Mucosa of descending colon (tissue), 3 donors: ENCODE measurements at regions not wholly inside any gene's neighbourhood (a gene's known extent, or its start where the extent isn't known, plus 50 kb on each side); places are given as distances from the start of the nearest gene placed in this dataset.

Experiments used
- ATAC-seq: fragments of 200-7000 bp; cut with Tn5 transposase; one replicate; pipeline ENCODE4 v1.9.1; 2020; ENCODE audit warnings: mild to moderate bottlenecking, moderate library complexity
- DNase-seq, 3 donors: peaks; one replicate each; pipeline ENCODE4 v3.0.0-alpha.2; 2020
- H3K36me3 ChIP-seq: fragments of 200-600 bp; one replicate; pipeline ENCODE4 v1.8.0; 2021; ENCODE audit warnings: low read depth, mild to moderate bottlenecking
- H3K4me1 ChIP-seq: fragments of 200-600 bp; one replicate; pipeline ENCODE4 v1.8.0; 2021; ENCODE audit warnings: low read depth, mild to moderate bottlenecking
- H3K4me3 ChIP-seq: fragments of 200-600 bp; one replicate; pipeline ENCODE4 v1.8.0; 2021; ENCODE audit warnings: mild to moderate bottlenecking
- H3K9me3 ChIP-seq: fragments of 200-600 bp; one replicate; pipeline ENCODE4 v1.8.0; 2021; ENCODE audit warnings: mild to moderate bottlenecking
- intact Hi-C, 2 donors: fragments of 100-400 bp; cut with DNase I in 1 of 2; cut with micrococcal nuclease in 1 of 2; formaldehyde crosslinking; loops; one replicate each; pipeline versions ENCODE4 v1.11.0 to v1.11.1; 2022; cut with DNase I, micrococcal nuclease
- TF ChIP-seq, protein P1 (sequence below): fragments of 200-600 bp; IDR thresholded peaks from one replicate; pipeline ENCODE4 v1.8.0; 2022; ENCODE audit warnings: antibody characterized with exemption, mild to moderate bottlenecking
- donor health status: DM: no; HTN: no; CAD: no; lungs with moderate emphysema.
- donor health status: DM: no; HTN: no; CAD: no.
- donor health status: DM: no; HTN: yes; CAD: no.

DNA sequence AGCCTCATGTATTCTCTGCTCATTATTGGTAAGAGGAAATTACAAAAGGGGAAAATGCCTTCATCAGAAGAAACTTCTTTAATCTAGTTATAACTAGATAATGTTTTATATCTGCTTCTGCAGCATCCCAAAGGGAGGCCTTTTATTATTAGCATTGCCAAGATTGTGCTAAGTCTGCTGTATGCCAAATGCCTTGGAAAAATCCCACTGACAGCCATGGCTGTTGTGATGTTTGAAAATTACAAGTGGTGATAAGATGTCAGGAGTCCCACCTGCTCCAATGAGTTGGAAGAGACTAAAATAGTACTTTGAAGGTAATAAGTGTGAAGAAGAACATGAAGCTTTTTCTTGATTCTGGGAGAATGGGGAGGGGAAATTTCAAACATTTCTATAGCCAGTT is 345.0 kb downstream of the GABRB2 start:
- no peak for DNase-seq
- ATAC-seq, result no peak
- no peaks in the 10 kb centered on the region for H3K36me3 ChIP-seq
- intact Hi-C loops, result no loop called here
- H3K4me1 ChIP-seq, result no peaks in the 10 kb centered on the region
- no peaks in the 10 kb centered on the region for H3K9me3 ChIP-seq
- TF ChIP-seq, protein P1, sequence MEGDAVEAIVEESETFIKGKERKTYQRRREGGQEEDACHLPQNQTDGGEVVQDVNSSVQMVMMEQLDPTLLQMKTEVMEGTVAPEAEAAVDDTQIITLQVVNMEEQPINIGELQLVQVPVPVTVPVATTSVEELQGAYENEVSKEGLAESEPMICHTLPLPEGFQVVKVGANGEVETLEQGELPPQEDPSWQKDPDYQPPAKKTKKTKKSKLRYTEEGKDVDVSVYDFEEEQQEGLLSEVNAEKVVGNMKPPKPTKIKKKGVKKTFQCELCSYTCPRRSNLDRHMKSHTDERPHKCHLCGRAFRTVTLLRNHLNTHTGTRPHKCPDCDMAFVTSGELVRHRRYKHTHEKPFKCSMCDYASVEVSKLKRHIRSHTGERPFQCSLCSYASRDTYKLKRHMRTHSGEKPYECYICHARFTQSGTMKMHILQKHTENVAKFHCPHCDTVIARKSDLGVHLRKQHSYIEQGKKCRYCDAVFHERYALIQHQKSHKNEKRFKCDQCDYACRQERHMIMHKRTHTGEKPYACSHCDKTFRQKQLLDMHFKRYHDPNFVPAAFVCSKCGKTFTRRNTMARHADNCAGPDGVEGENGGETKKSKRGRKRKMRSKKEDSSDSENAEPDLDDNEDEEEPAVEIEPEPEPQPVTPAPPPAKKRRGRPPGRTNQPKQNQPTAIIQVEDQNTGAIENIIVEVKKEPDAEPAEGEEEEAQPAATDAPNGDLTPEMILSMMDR, result no peak
- no peak overlapping the region for H3K4me3 ChIP-seq

DNA sequence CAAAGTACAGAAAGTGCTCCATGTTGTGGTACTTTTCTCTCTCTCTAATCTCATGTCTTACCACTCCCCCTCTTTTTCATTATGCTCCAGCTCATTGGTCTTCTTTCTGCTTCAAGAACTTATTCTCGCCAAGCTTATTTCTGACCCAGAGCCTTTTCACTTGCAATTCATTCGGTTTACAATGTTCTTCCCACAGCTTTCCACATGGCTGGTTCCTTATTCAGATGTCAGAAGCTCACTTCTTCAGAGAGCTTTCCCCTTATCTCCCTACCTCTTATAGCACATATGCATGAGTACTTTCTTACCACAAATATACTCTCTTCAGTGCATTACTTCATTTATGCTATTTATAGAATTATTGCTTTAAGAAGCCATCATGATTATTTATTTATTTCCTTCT is 338.8 kb upstream of the ATP10B start:
- ATAC-seq (no peak), DNase-seq (no peak)
- H3K36me3 ChIP-seq, result no peaks in the 10 kb centered on the region
- intact Hi-C loops, result no loop called here
- H3K4me3 ChIP-seq, result no peak overlapping the region
- no peaks in the 10 kb centered on the region for H3K9me3 ChIP-seq
- TF ChIP-seq, protein P1, result no peak
- no peaks in the 10 kb centered on the region for H3K4me1 ChIP-seq

DNA sequence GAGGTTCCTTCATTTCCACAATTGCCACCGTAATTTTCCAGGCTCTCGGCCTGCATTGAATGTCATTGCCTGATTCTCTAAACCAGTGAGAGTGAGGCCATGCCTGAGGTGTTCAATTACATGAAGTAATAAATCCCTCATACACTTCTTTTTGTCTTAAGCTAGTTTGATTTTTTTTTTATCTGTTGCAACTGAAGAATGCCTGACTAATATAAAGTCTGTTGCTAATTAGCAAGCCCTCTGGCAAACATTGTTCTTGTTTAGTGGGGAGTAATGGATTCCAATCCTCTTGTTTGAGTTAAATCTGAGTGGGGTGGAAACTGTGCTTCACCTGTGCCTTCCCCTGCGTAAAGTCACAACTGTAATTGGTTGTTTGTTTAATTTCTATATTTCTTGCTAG is 338.1 kb upstream of the ATP10B start:
- no peaks in the 10 kb centered on the region for H3K36me3 ChIP-seq
- H3K4me1 ChIP-seq, result no peaks in the 10 kb centered on the region
- TF ChIP-seq, protein P1, result no peak
- intact Hi-C loops, result no loop called here
- no peak for ATAC-seq
- DNase-seq, result no peak
- no peaks in the 10 kb centered on the region for H3K9me3 ChIP-seq
- no peak overlapping the region for H3K4me3 ChIP-seq

DNA sequence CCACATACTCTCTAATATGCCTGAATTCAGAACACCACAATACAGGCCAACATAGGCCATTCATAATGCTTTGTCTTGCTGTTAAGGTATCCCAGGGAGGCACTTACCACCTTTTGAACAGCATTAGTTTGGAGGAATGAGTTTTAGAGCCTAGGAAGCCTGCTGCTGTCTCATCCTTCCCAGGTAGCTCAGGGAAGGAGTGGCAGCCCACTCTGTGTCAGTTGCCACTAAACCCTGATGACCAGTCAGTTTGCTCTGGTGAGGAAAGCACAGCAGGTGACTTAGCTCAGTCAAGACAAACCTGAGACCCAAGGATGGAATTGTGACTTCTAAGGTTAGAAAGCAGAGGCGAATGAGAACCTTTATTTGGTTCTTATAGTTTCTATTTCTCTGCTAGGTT is 337.4 kb upstream of the ATP10B start:
- Histone ChIP-seq H3K4me3 (no peak overlapping the region), H3K9me3 (no peaks in the 10 kb centered on the region), H3K4me1 (no peaks in the 10 kb centered on the region), H3K36me3 (no peaks in the 10 kb centered on the region)
- TF ChIP-seq, protein P1, result no peak
- intact Hi-C loops, result no loop called here
- no peak for DNase-seq
- ATAC-seq, result no peak

DNA sequence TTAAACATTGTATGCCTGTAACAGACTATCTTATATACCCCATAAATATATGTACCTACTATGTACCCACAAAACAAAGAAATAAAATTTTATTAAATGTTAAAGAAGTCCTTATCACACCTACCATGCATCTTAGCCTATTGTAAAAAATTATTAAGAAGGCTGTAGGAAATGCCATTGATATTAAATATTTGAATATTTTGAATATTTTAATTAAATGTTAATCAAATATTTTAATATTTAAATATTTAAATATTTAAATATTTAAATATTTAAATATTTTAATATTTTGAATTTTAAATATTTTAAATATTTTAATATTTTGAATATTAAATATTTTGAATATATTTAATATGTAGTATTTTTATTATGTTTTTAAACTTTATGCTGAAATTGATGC is 331.5 kb upstream of the ATP10B start:
- no peaks in the 10 kb centered on the region for H3K9me3 ChIP-seq
- H3K36me3 ChIP-seq, result no peaks in the 10 kb centered on the region
- intact Hi-C loops, result no loop called here
- H3K4me3 ChIP-seq, result no peak overlapping the region
- ATAC-seq, result no peak
- no peaks in the 10 kb centered on the region for H3K4me1 ChIP-seq
- TF ChIP-seq, protein P1, result no peak
- no peak for DNase-seq

DNA sequence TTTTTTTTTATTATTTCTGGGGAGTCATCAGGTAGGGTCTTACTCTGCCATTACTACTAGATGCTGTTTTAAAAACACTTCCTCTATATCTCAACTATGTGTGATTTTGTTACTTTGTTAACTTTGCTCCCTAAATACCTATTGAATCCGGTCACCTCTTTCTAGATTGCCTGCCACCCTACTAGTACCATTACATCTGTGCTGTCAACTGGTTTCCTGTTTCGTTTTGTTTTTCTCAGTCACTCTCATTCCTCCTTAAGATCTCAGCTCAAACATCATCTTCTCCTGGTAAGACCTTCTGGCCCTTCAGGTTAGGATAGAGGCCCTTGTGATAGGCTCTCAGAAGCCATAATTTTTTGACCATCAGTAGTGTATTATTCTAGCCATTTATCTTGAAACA is 324.2 kb upstream of the ATP10B start:
- TF ChIP-seq, protein P1, result no peak
- no peak for ATAC-seq
- intact Hi-C loops, result no loop called here

More for the DNA sequence above, 324.2 kb upstream of the ATP10B start:
- H3K4me1 ChIP-seq, result no peaks in the 10 kb centered on the region
- no peak overlapping the region for H3K4me3 ChIP-seq
- H3K9me3 ChIP-seq, result no peaks in the 10 kb centered on the region
- no peak for DNase-seq
- H3K36me3 ChIP-seq, result no peaks in the 10 kb centered on the region
